Ovary (tissue), 7 donors: ENCODE measurements at regions not wholly inside any gene's neighbourhood (a gene's known extent, or its start where the extent isn't known, plus 50 kb on each side); places are given as distances from the start of the nearest gene placed in this dataset.
A peak's percentile ranks its signal among the peaks of the same experiment; 100 is the strongest.

Experiments
- DNase-seq, 5 donors: peaks; one replicate each; pipeline ENCODE4 v3.0.0-alpha.2; 2019 to 2020
- H3K27ac ChIP-seq, 2 donors: fragments of 200-600 bp; one replicate each; pipeline versions ENCODE4 v1.5.1 to v1.8.0; 2019 to 2022
- H3K27me3 ChIP-seq: fragments of 200-600 bp; one replicate; pipeline ENCODE4 v1.8.0; 2022
- H3K36me3 ChIP-seq: fragments of 200-600 bp; sonication (generic); one replicate; pipeline ENCODE4 v1.5.1; 2019
- H3K4me1 ChIP-seq: one replicate; pipeline ENCODE4 v1.8.1; 2013; ENCODE audit warnings: mild to moderate bottlenecking, moderate library complexity; ENCODE audit not compliant: insufficient read depth
- H3K4me3 ChIP-seq: fragments of 200-600 bp; sonication (generic); one replicate; pipeline ENCODE4 v1.5.1; 2017
- H3K9me3 ChIP-seq, 2 donors: fragments of 200-600 bp in 1 of 2; sonication (generic) in 1 of 2; one replicate each; pipeline versions ENCODE4 v1.5.1 to v1.8.1; 2013 to 2019; ENCODE audit warnings: mild to moderate bottlenecking in 1 of 2, moderate library complexity in 1 of 2
- CTCF ChIP-seq, 3 donors: fragments of 450-650 bp in 2 of 3; fragments of 200-600 bp in 1 of 3; IDR thresholded peaks; one replicate each; pipeline versions ENCODE4 v1.5.1 to v1.8.0; 2016 to 2022; ENCODE audit warnings: antibody characterized with exemption in 3 of 3, mild to moderate bottlenecking in 1 of 3
- EP300 ChIP-seq: sonication (generic); formaldehyde crosslinking; IDR thresholded peaks from one replicate; pipeline ENCODE4 v1.6.1; 2017; ENCODE audit warnings: antibody characterized with exemption
- POLR2A ChIP-seq: fragments of 450-650 bp; IDR thresholded peaks from one replicate; pipeline ENCODE4 v1.6.1; 2017; ENCODE audit warnings: antibody characterized with exemption, mild to moderate bottlenecking, moderate library complexity
- WGBS, 3 donors: extraction: QIAGEN DNeasy Blood & Tissue Kit in 1 of 3; methylation state at CpG; one replicate each; pipeline versions ENCODE4 v1.1.5 to v1.1.7; 2013 to 2017; 5-methylcytosine and 5-hydroxymethylcytosine counted together
- intact Hi-C, 4 donors: fragments of 100-400 bp; cut with DNase I; formaldehyde crosslinking; loops; one replicate each; pipeline versions ENCODE4 v1.11.0 to v1.15.1; 2022 to 2023
- donor health status: DM: no; HTN: no; CAD: no; lungs with moderate emphysema.
- donor health status: DM: no; HTN: no; CAD: no.
- donor health status: Bipolar disorder and iron deficiency.
- donor health status: DM: no; HTN: no; CAD: no.
- donor health status: DM: yes; HTN: yes; CAD: no.

- Histone ChIP-seq H3K27ac (no peak overlapping the region), H3K9me3 (no peaks in the 10 kb centered on the region), H3K27me3 (no peaks in the 10 kb centered on the region), H3K4me3 (no peak overlapping the region), H3K36me3 (no peaks in the 10 kb centered on the region), H3K4me1 (no peaks in the 10 kb centered on the region)
- TF ChIP-seq POLR2A (no peak), EP300 (no peak), CTCF (IDR thresholded peaks at IDR 0.05) (no peak)
- WGBS, 3 donors, result 6 to 22% (median 10%) methylated on average over 9 of the region's 9 CpGs
- peak in 4 of 5 donors; percentile 36 to 56 (median 56) for DNase-seq
- intact Hi-C loops, result no loop called here
These were observed 385.8 kb downstream of the GALR1 start for GRCh38 chr18:77635451-77635850.

GRCh38 chr18:77635858-77636257, 386.2 kb downstream of the GALR1 start:
- Histone ChIP-seq H3K36me3 (no peaks in the 10 kb centered on the region), H3K27me3 (no peaks in the 10 kb centered on the region), H3K4me1 (no peaks in the 10 kb centered on the region), H3K4me3 (no peak overlapping the region), H3K9me3 (no peaks in the 10 kb centered on the region), H3K27ac (no peak overlapping the region)
- no peak for TF ChIP-seq EP300
- intact Hi-C loops, result no loop called here
- 25 to 39% (median 34%) methylated on average over 6 of the region's 6 CpGs for WGBS, 3 donors
- DNase-seq, result no peak

- DNase-seq, result no peak
- WGBS, 3 donors, result 61 to 67% (median 64%) methylated on average over 8 of the region's 8 CpGs
- no peaks in the 10 kb centered on the region for H3K27me3 ChIP-seq
- no peak overlapping the region for H3K4me3 ChIP-seq
- H3K9me3 ChIP-seq, result no peaks in the 10 kb centered on the region
- intact Hi-C loops, result no loop called here
- TF ChIP-seq EP300, result no peak
- TF ChIP-seq CTCF (IDR thresholded peaks at IDR 0.05), result no peak
- TF ChIP-seq POLR2A, result no peak
- no peaks in the 10 kb centered on the region for H3K36me3 ChIP-seq
- H3K27ac ChIP-seq, result no peak overlapping the region
- H3K4me1 ChIP-seq, result no peaks in the 10 kb centered on the region
These were observed 395.7 kb downstream of the GALR1 start for GRCh38 chr18:77645170-77645872.

GRCh38 chr18:77647472-77647871, 397.8 kb downstream of the GALR1 start:
- Histone ChIP-seq H3K36me3 (no peaks in the 10 kb centered on the region), H3K4me3 (no peak overlapping the region), H3K4me1 (no peaks in the 10 kb centered on the region), H3K9me3 (no peaks in the 10 kb centered on the region), H3K27ac (no peak overlapping the region), H3K27me3 (no peaks in the 10 kb centered on the region)
- TF ChIP-seq POLR2A (no peak), CTCF (IDR thresholded peaks at IDR 0.05) (no peak), EP300 (no peak)
- intact Hi-C loops, result no loop called here
- DNase-seq, result no peak
- WGBS, 3 donors, result 69 to 79% (median 76%) methylated on average over 8 of the region's 8 CpGs

DNA sequence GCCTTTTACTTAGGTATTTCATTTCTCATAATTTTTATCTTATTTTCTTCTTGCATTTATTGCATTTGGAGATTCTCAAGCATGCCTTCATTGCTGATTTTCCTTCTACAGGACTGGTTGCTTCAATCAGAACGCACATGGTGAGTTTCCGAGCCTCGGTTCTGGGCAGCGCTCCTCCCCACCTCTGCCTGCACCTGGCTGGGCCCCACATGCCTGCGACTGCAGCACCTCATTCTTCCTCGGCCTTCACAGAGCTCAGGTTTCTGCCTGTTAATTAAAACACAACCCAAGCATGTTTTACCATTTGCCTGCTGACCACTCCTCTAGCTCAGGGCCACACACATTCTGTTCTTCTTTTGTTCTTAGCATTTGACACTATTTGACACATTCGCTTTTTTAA, 398.8 kb downstream of the GALR1 start:
- Histone ChIP-seq H3K27ac (no peak overlapping the region), H3K4me3 (no peak overlapping the region), H3K36me3 (no peaks in the 10 kb centered on the region), H3K4me1 (no peaks in the 10 kb centered on the region), H3K9me3 (no peaks in the 10 kb centered on the region), H3K27me3 (no peaks in the 10 kb centered on the region)
- no peak for TF ChIP-seq EP300
- TF ChIP-seq POLR2A, result no peak
- no peak for TF ChIP-seq CTCF (IDR thresholded peaks at IDR 0.05)
- WGBS, 3 donors, result 66 to 74% (median 69%) methylated on average over 7 of the region's 7 CpGs
- no peak for DNase-seq
- intact Hi-C loops, result no loop called here
